Sigmoid colon (tissue), 6 donors: ENCODE measurements at regions not wholly inside any gene's neighbourhood (a gene's known extent, or its start where the extent isn't known, plus 50 kb on each side); places are given as distances from the start of the nearest gene placed in this dataset.

Source experiments
- DNase-seq: peaks from one replicate; pipeline ENCODE4 v3.0.0-alpha.2; 2019
- H3K27ac ChIP-seq, 4 donors: fragments of 200-600 bp; sonication (generic); one replicate each; pipeline ENCODE4 v1.5.1; 2016 to 2019; ENCODE audit warnings: mild to moderate bottlenecking in 1 of 4
- H3K27me3 ChIP-seq, 3 donors: fragments of 200-600 bp; sonication (generic); one replicate each; pipeline ENCODE4 v1.5.1; 2019; ENCODE audit warnings: mild to moderate bottlenecking in 1 of 3
- H3K36me3 ChIP-seq, 4 donors: fragments of 200-600 bp; sonication (generic); one replicate each; pipeline ENCODE4 v1.5.1; 2016 to 2019
- H3K4me1 ChIP-seq, 4 donors: fragments of 200-600 bp; sonication (generic); one replicate each; pipeline ENCODE4 v1.5.1; 2017 to 2019
- H3K4me3 ChIP-seq, 4 donors: fragments of 200-600 bp; sonication (generic); one replicate each; pipeline ENCODE4 v1.5.1; 2017 to 2019; ENCODE audit warnings: mild to moderate bottlenecking in 2 of 4, moderate library complexity in 1 of 4
- H3K9me3 ChIP-seq, 4 donors: fragments of 200-600 bp in 3 of 4; sonication (generic) in 3 of 4; one replicate each; pipeline versions ENCODE4 v1.5.1 to v1.6.1; 2013 to 2019
- CTCF ChIP-seq, 4 experiments: fragments of 450-650 bp in 3 of 4; fragments of 200-600 bp in 1 of 4; IDR thresholded peaks; one replicate each; pipeline ENCODE4 v1.5.1; 2016 to 2019; ENCODE audit warnings: antibody characterized with exemption in 4 of 4, mild to moderate bottlenecking in 3 of 4, moderate library complexity in 2 of 4
- EP300 ChIP-seq, 4 donors: sonication (generic); formaldehyde crosslinking; IDR thresholded peaks; one replicate each; pipeline ENCODE4 v1.6.1; 2017; ENCODE audit warnings: antibody characterized with exemption in 4 of 4
- POLR2A ChIP-seq, 2 donors: fragments of 450-650 bp; IDR thresholded peaks; one replicate each; pipeline ENCODE4 v1.6.1; 2016; ENCODE audit warnings: antibody characterized with exemption in 2 of 2, mild to moderate bottlenecking in 2 of 2, moderate library complexity in 2 of 2
- POLR2AphosphoS5 ChIP-seq, 4 donors: sonication (generic); formaldehyde crosslinking; IDR thresholded peaks; one replicate each; pipeline ENCODE4 v1.6.1; 2017; ENCODE audit warnings: antibody characterized with exemption in 4 of 4
- WGBS, 2 donors: extraction: QIAGEN DNeasy Blood & Tissue Kit; methylation state at CpG; one replicate each; pipeline ENCODE4 v1.1.7; 2013; 5-methylcytosine and 5-hydroxymethylcytosine counted together
- intact Hi-C: fragments of 100-400 bp; cut with DNase I; formaldehyde crosslinking; loops from one replicate; pipeline ENCODE4 v1.15.1; 2023
- donor health status: healthy with polysubstance abuse.
- donor health status: healthy.

GRCh38 chr18:30254331-30254730 is 788.2 kb downstream of the DSC3 start:
- DNase-seq: no peak
- Histone ChIP-seq H3K9me3 (no peaks in the 10 kb centered on the region), H3K27ac (no peak overlapping the region), H3K36me3 (no peaks in the 10 kb centered on the region), H3K4me3 (no peak overlapping the region), H3K4me1 (no peaks in the 10 kb centered on the region), H3K27me3 (no peaks in the 10 kb centered on the region)
- intact Hi-C loops: no loop called here
- WGBS, 2 donors: 77 to 88% methylated on average over 2 of the region's 2 CpGs
- no peak for TF ChIP-seq EP300 (IDR thresholded peaks at IDR 0.05)
- TF ChIP-seq POLR2AphosphoS5 (IDR thresholded peaks at IDR 0.05): no peak
- TF ChIP-seq POLR2A (IDR thresholded peaks at IDR 0.05): no peak
- no peak for TF ChIP-seq CTCF (IDR thresholded peaks at IDR 0.05)

GRCh38 chr18:30248056-30248455 is 794.5 kb downstream of the DSC3 start:
- no peak overlapping the region for H3K27ac ChIP-seq
- no peak overlapping the region for H3K4me3 ChIP-seq
- H3K9me3 ChIP-seq: no peaks in the 10 kb centered on the region
- no peaks in the 10 kb centered on the region for H3K4me1 ChIP-seq
- H3K27me3 ChIP-seq: no peaks in the 10 kb centered on the region
- no peaks in the 10 kb centered on the region for H3K36me3 ChIP-seq
- no peak for DNase-seq
- intact Hi-C loops: no loop called here
- no peak for TF ChIP-seq EP300 (IDR thresholded peaks at IDR 0.05)
- TF ChIP-seq POLR2A (IDR thresholded peaks at IDR 0.05): no peak
- TF ChIP-seq POLR2AphosphoS5 (IDR thresholded peaks at IDR 0.05): no peak
- no peak for TF ChIP-seq CTCF (IDR thresholded peaks at IDR 0.05)

- TF ChIP-seq POLR2A (IDR thresholded peaks at IDR 0.05) (no peak), POLR2AphosphoS5 (IDR thresholded peaks at IDR 0.05) (no peak), CTCF (IDR thresholded peaks at IDR 0.05) (no peak), EP300 (IDR thresholded peaks at IDR 0.05) (no peak)
- 45 to 62% methylated on average over 3 of the region's 3 CpGs for WGBS, 2 donors
- H3K36me3 ChIP-seq: no peaks in the 10 kb centered on the region
- no peaks in the 10 kb centered on the region for H3K4me1 ChIP-seq
- intact Hi-C loops: no loop called here
- no peaks in the 10 kb centered on the region for H3K9me3 ChIP-seq
- DNase-seq: no peak
- no peaks in the 10 kb centered on the region for H3K27me3 ChIP-seq
- no peak overlapping the region for H3K4me3 ChIP-seq
- no peak overlapping the region for H3K27ac ChIP-seq
Measured at GRCh38 chr18:30245766-30246455, 796.6 kb downstream of the DSC3 start.

GRCh38 chr18:30234755-30235154 is 807.8 kb downstream of the DSC3 start:
- Histone ChIP-seq H3K27me3 (no peaks in the 10 kb centered on the region), H3K4me1 (no peaks in the 10 kb centered on the region), H3K36me3 (no peaks in the 10 kb centered on the region), H3K4me3 (no peak overlapping the region), H3K27ac (no peak overlapping the region), H3K9me3 (no peaks in the 10 kb centered on the region)
- no peak for DNase-seq
- intact Hi-C loops: no loop called here
- no peak for TF ChIP-seq EP300 (IDR thresholded peaks at IDR 0.05)
- TF ChIP-seq CTCF (IDR thresholded peaks at IDR 0.05): no peak
- no peak for TF ChIP-seq POLR2AphosphoS5 (IDR thresholded peaks at IDR 0.05)
- no peak for TF ChIP-seq POLR2A (IDR thresholded peaks at IDR 0.05)

- Histone ChIP-seq H3K4me1 (no peaks in the 10 kb centered on the region), H3K27ac (no peak overlapping the region), H3K9me3 (no peaks in the 10 kb centered on the region), H3K36me3 (no peaks in the 10 kb centered on the region), H3K27me3 (no peaks in the 10 kb centered on the region), H3K4me3 (no peak overlapping the region)
- TF ChIP-seq POLR2A (IDR thresholded peaks at IDR 0.05): no peak
- no peak for TF ChIP-seq EP300 (IDR thresholded peaks at IDR 0.05)
- no peak for TF ChIP-seq POLR2AphosphoS5 (IDR thresholded peaks at IDR 0.05)
- TF ChIP-seq CTCF (IDR thresholded peaks at IDR 0.05): no peak
- DNase-seq: no peak
- intact Hi-C loops: no loop called here
Measured at GRCh38 chr18:30211112-30211511, 831.4 kb downstream of the DSC3 start.
